ENCODE measurements at regions not wholly inside any gene's neighbourhood (a gene's known extent, or its start where the extent isn't known, plus 50 kb on each side); places are given as distances from the start of the nearest gene placed in this dataset.
"Not testable (repeated sequence)": the region's sequence is repeated elsewhere in the genome, so short reads cannot be mapped to it uniquely, and the experiment has no call there.

DNA sequence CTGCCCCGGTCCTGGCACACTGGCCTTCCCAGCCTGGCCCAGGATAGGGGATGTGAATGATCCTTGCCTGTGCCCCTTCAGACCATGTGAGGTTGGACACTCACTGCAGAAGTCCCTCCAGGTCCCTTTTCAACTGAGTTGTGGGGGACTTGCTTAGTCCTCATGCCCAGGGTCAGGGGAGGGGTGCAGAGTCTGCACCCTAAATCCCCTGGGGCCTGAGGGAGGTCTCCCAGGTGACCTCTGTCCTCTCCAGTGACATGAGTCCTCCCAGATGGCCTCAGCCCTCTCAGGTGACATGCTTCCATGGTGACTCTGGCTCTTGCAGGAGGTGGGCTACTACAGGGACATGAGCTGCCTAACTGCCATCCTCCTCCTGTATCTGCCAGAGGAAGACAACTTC is 775.1 kb downstream of the SPATA31A1 start:
- H3K27ac Mint-ChIP-seq; H3K9me3 ChIP-seq; H3K27me3 ChIP-seq (replicated peaks in 1 of 2; ENCODE audit: control insufficient read depth in 2 of 2, extremely low read depth in 1 of 2, insufficient read depth in 2 of 2, low read length in 1 of 2); DNase-seq; CTCF ChIA-PET; H3K4me1 ChIP-seq (ENCODE audit: control insufficient read depth in 1 of 2, extremely low read depth in 1 of 2, insufficient read depth in 2 of 2, low read length in 2 of 2); H3K4me3 ChIP-seq (ENCODE audit: control insufficient read depth in 1 of 2, extremely low read depth in 1 of 2, low read length in 1 of 2); H3K4me1 Mint-ChIP-seq; H3K9me3 Mint-ChIP-seq; POLR2A ChIA-PET; H3K36me3 Mint-ChIP-seq; H3K27ac ChIP-seq (ENCODE audit: low read length); H3K27me3 Mint-ChIP-seq; H3K36me3 ChIP-seq (ENCODE audit: control insufficient read depth in 2 of 2, extremely low read depth in 1 of 2, insufficient read depth in 1 of 2, low read length in 1 of 2); ATAC-seq (replicated peaks in 1 of 4); H3K4me3 Mint-ChIP-seq: not testable (repeated sequence)
- WGBS (ENCODE audit: insufficient coverage) = no CpG with 5 or more reads among the region's 1 CpG

- H3K27ac Mint-ChIP-seq; CTCF ChIA-PET; H3K9me3 ChIP-seq; POLR2A ChIA-PET; H3K4me1 Mint-ChIP-seq; H3K4me3 Mint-ChIP-seq; H3K27ac ChIP-seq (ENCODE audit: low read length); H3K4me1 ChIP-seq (ENCODE audit: control insufficient read depth in 1 of 2, extremely low read depth in 1 of 2, insufficient read depth in 2 of 2, low read length in 2 of 2); H3K9me3 Mint-ChIP-seq; H3K27me3 Mint-ChIP-seq; H3K27me3 ChIP-seq (replicated peaks in 1 of 2; ENCODE audit: control insufficient read depth in 2 of 2, extremely low read depth in 1 of 2, insufficient read depth in 2 of 2, low read length in 1 of 2); H3K36me3 Mint-ChIP-seq; H3K36me3 ChIP-seq (ENCODE audit: control insufficient read depth in 2 of 2, extremely low read depth in 1 of 2, insufficient read depth in 1 of 2, low read length in 1 of 2); ATAC-seq (replicated peaks in 1 of 4); H3K4me3 ChIP-seq (ENCODE audit: control insufficient read depth in 1 of 2, extremely low read depth in 1 of 2, low read length in 1 of 2); DNase-seq: not testable (repeated sequence)
- no CpG with 5 or more reads among the region's 1 CpG for WGBS (ENCODE audit: insufficient coverage)
Observed at GRCh38 chr9:40169204-40169603, 813.7 kb downstream of the SPATA31A1 start.

- H3K27me3 Mint-ChIP-seq; H3K4me1 ChIP-seq (ENCODE audit: control insufficient read depth in 1 of 2, extremely low read depth in 1 of 2, insufficient read depth in 2 of 2, low read length in 2 of 2); CTCF ChIA-PET; H3K9me3 ChIP-seq; H3K27ac Mint-ChIP-seq; H3K36me3 Mint-ChIP-seq; POLR2A ChIA-PET; H3K27me3 ChIP-seq (replicated peaks in 1 of 2; ENCODE audit: control insufficient read depth in 2 of 2, extremely low read depth in 1 of 2, insufficient read depth in 2 of 2, low read length in 1 of 2); H3K9me3 Mint-ChIP-seq; ATAC-seq (replicated peaks in 1 of 4); H3K4me3 Mint-ChIP-seq; H3K4me1 Mint-ChIP-seq; H3K27ac ChIP-seq (ENCODE audit: low read length); H3K4me3 ChIP-seq (ENCODE audit: control insufficient read depth in 1 of 2, extremely low read depth in 1 of 2, low read length in 1 of 2); DNase-seq; H3K36me3 ChIP-seq (ENCODE audit: control insufficient read depth in 2 of 2, extremely low read depth in 1 of 2, insufficient read depth in 1 of 2, low read length in 1 of 2): not testable (repeated sequence)
- WGBS (ENCODE audit: insufficient coverage) = no CpG with 5 or more reads among the region's 4 CpGs
Observed at GRCh38 chr9:40173316-40173715, 817.8 kb downstream of the SPATA31A1 start.

DNA sequence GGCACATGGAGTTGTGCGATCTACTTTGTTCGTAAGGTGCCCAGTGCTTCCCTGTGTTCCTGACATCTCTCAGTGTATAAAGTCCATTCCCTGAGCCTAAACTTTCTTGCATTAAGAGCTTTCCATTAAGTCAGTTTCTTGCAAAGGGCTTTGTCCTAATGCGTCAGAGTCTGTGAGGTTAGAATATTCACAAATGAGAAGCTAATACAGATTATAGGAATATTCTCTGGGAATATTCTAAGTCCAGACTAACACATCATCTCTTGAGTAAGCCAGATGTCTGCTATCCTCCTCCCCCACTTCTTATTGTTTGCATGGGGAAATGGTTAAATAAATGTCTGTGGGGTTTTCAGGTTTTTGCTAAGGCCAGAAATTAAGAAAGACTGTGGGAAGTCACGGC is 818.6 kb downstream of the SPATA31A1 start:
- H3K4me1 Mint-ChIP-seq; H3K4me3 Mint-ChIP-seq; ATAC-seq (replicated peaks in 1 of 4); H3K27ac Mint-ChIP-seq; CTCF ChIA-PET; H3K9me3 ChIP-seq; H3K27ac ChIP-seq (ENCODE audit: low read length); H3K27me3 Mint-ChIP-seq; H3K27me3 ChIP-seq (replicated peaks in 1 of 2; ENCODE audit: control insufficient read depth in 2 of 2, extremely low read depth in 1 of 2, insufficient read depth in 2 of 2, low read length in 1 of 2); H3K4me3 ChIP-seq (ENCODE audit: control insufficient read depth in 1 of 2, extremely low read depth in 1 of 2, low read length in 1 of 2); H3K4me1 ChIP-seq (ENCODE audit: control insufficient read depth in 1 of 2, extremely low read depth in 1 of 2, insufficient read depth in 2 of 2, low read length in 2 of 2); POLR2A ChIA-PET; H3K36me3 Mint-ChIP-seq; H3K9me3 Mint-ChIP-seq; H3K36me3 ChIP-seq (ENCODE audit: control insufficient read depth in 2 of 2, extremely low read depth in 1 of 2, insufficient read depth in 1 of 2, low read length in 1 of 2); DNase-seq: not testable (repeated sequence)
- WGBS (ENCODE audit: insufficient coverage) = no CpG with 5 or more reads among the region's 4 CpGs

DNA sequence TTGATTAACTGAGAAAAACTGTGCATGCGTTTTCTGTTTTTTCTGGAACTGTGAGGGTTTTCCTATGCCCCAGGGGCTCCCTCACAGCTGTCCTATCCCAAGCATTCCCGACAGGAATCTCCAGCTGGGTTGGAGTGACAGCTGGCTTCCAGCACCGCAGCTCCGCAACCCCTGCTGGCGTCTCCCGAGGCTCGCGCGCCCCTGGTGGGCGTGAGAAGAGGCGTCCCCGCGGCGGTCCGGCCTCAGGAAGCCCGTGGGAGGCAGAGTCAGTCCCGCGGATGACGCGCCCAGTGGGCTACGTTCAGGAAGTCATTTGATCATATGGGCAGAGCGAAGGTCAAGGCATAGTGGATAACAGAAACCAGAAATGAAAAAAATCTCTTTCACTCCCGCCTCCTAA is 821.9 kb downstream of the SPATA31A1 start:
- H3K4me1 Mint-ChIP-seq; H3K4me3 Mint-ChIP-seq; CTCF ChIA-PET; H3K27me3 Mint-ChIP-seq; H3K4me3 ChIP-seq (ENCODE audit: control insufficient read depth in 1 of 2, extremely low read depth in 1 of 2, low read length in 1 of 2); DNase-seq; H3K27ac ChIP-seq (ENCODE audit: low read length); H3K9me3 ChIP-seq; H3K27me3 ChIP-seq (replicated peaks in 1 of 2; ENCODE audit: control insufficient read depth in 2 of 2, extremely low read depth in 1 of 2, insufficient read depth in 2 of 2, low read length in 1 of 2); H3K4me1 ChIP-seq (ENCODE audit: control insufficient read depth in 1 of 2, extremely low read depth in 1 of 2, insufficient read depth in 2 of 2, low read length in 2 of 2); H3K36me3 Mint-ChIP-seq; ATAC-seq (replicated peaks in 1 of 4); POLR2A ChIA-PET; H3K36me3 ChIP-seq (ENCODE audit: control insufficient read depth in 2 of 2, extremely low read depth in 1 of 2, insufficient read depth in 1 of 2, low read length in 1 of 2); H3K27ac Mint-ChIP-seq; H3K9me3 Mint-ChIP-seq: not testable (repeated sequence)
- WGBS (ENCODE audit: insufficient coverage) = no CpG with 5 or more reads among the region's 23 CpGs

- H3K27ac ChIP-seq (ENCODE audit: low read length); H3K27me3 ChIP-seq (replicated peaks in 1 of 2; ENCODE audit: control insufficient read depth in 2 of 2, extremely low read depth in 1 of 2, insufficient read depth in 2 of 2, low read length in 1 of 2); H3K27ac Mint-ChIP-seq; H3K4me3 Mint-ChIP-seq; H3K4me1 ChIP-seq (ENCODE audit: control insufficient read depth in 1 of 2, extremely low read depth in 1 of 2, insufficient read depth in 2 of 2, low read length in 2 of 2); H3K36me3 ChIP-seq (ENCODE audit: control insufficient read depth in 2 of 2, extremely low read depth in 1 of 2, insufficient read depth in 1 of 2, low read length in 1 of 2); POLR2A ChIA-PET; H3K9me3 ChIP-seq; ATAC-seq (replicated peaks in 1 of 4); CTCF ChIA-PET; H3K27me3 Mint-ChIP-seq; H3K9me3 Mint-ChIP-seq; H3K36me3 Mint-ChIP-seq; H3K4me1 Mint-ChIP-seq; H3K4me3 ChIP-seq (ENCODE audit: control insufficient read depth in 1 of 2, extremely low read depth in 1 of 2, low read length in 1 of 2): not testable (repeated sequence)
- DNase-seq = peak in 1 of 35 experiments; percentile 22
- no CpG with 5 or more reads among the region's 5 CpGs for WGBS (ENCODE audit: insufficient coverage)
Observed at GRCh38 chr9:40191403-40191802, 835.9 kb downstream of the SPATA31A1 start.

DNA sequence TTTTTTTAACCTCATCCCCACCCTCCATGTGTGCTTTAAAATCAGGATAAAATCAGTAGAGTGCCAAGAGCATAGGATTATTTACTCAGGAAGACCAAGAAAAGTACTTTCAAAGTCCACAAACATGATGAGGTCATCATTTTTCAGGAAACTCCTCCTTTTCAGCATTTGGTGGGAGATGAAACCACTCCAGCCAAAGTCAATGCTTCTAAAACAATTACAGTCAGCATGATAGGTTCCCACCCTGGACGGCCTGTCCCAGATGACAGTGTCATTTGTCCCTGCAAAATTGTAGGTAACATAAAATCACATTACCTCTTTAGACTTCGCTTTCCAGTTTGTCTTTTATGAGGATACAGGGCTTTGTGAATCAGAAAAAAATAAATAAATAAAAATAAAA is 836.7 kb downstream of the SPATA31A1 start:
- H3K9me3 Mint-ChIP-seq; H3K27ac ChIP-seq (ENCODE audit: low read length); H3K4me3 ChIP-seq (ENCODE audit: control insufficient read depth in 1 of 2, extremely low read depth in 1 of 2, low read length in 1 of 2); H3K27ac Mint-ChIP-seq; CTCF ChIA-PET; DNase-seq; H3K4me3 Mint-ChIP-seq; H3K4me1 ChIP-seq (ENCODE audit: control insufficient read depth in 1 of 2, extremely low read depth in 1 of 2, insufficient read depth in 2 of 2, low read length in 2 of 2); H3K36me3 Mint-ChIP-seq; H3K27me3 Mint-ChIP-seq; H3K9me3 ChIP-seq; ATAC-seq (replicated peaks in 1 of 4); H3K27me3 ChIP-seq (replicated peaks in 1 of 2; ENCODE audit: control insufficient read depth in 2 of 2, extremely low read depth in 1 of 2, insufficient read depth in 2 of 2, low read length in 1 of 2); H3K4me1 Mint-ChIP-seq; H3K36me3 ChIP-seq (ENCODE audit: control insufficient read depth in 2 of 2, extremely low read depth in 1 of 2, insufficient read depth in 1 of 2, low read length in 1 of 2); POLR2A ChIA-PET: not testable (repeated sequence)
- WGBS (ENCODE audit: insufficient coverage) = no CpG with 5 or more reads among the region's 2 CpGs

All from T-cell (primary cell).